Sigmoid colon (tissue), 4 donors: ENCODE measurements at regions not wholly inside any gene's neighbourhood (a gene's known extent, or its start where the extent isn't known, plus 50 kb on each side); places are given as distances from the start of the nearest gene placed in this dataset.

ENCODE experiments used
- CTCF ChIP-seq, 4 experiments: fragments of 450-650 bp in 3 of 4; fragments of 200-600 bp in 1 of 4; IDR thresholded peaks; one replicate each; pipeline ENCODE4 v1.5.1; 2016 to 2019; ENCODE audit warnings: antibody characterized with exemption in 4 of 4, mild to moderate bottlenecking in 3 of 4, moderate library complexity in 2 of 4
- EP300 ChIP-seq, 4 donors: sonication (generic); formaldehyde crosslinking; IDR thresholded peaks; one replicate each; pipeline ENCODE4 v1.6.1; 2017; ENCODE audit warnings: antibody characterized with exemption in 4 of 4
- POLR2A ChIP-seq, 2 donors: fragments of 450-650 bp; IDR thresholded peaks; one replicate each; pipeline ENCODE4 v1.6.1; 2016; ENCODE audit warnings: antibody characterized with exemption in 2 of 2, mild to moderate bottlenecking in 2 of 2, moderate library complexity in 2 of 2
- POLR2AphosphoS5 ChIP-seq, 4 donors: sonication (generic); formaldehyde crosslinking; IDR thresholded peaks; one replicate each; pipeline ENCODE4 v1.6.1; 2017; ENCODE audit warnings: antibody characterized with exemption in 4 of 4

GRCh38 chr12:64558754-64559153 lies 51.5 kb upstream of the RASSF3 start:
- TF ChIP-seq POLR2A (IDR thresholded peaks at IDR 0.05) (no peak), CTCF (IDR thresholded peaks at IDR 0.05) (no peak), POLR2AphosphoS5 (IDR thresholded peaks at IDR 0.05) (no peak), EP300 (IDR thresholded peaks at IDR 0.05) (no peak)
